ENCODE measurements at regions not wholly inside any gene's neighbourhood (a gene's known extent, or its start where the extent isn't known, plus 50 kb on each side); places are given as distances from the start of the nearest gene placed in this dataset.

GRCh38 chr20:4435225-4435624, 186.1 kb upstream of the ADRA1D start (continued):
- no peak for TF ChIP-seq CUX1 (IDR thresholded peaks at IDR 0.05; ENCODE audit: insufficient replicate concordance, low read depth, low read length)
- TF ChIP-seq E2F4 (IDR thresholded peaks at IDR 0.05; ENCODE audit: low read depth, low read length), result no peak
- no peak for TF ChIP-seq POU2F2 (IDR thresholded peaks at IDR 0.05; ENCODE audit: borderline replicate concordance, low read depth, low read length)
- no peak for TF ChIP-seq KAT2A (conservative IDR thresholded peaks at IDR 0.05; ENCODE audit: control insufficient read depth, low read depth, low read length)
- no peak for TF ChIP-seq MAX (IDR thresholded peaks at IDR 0.05; ENCODE audit: low read depth, low read length)
- no peak for TF ChIP-seq ZNF622 (IDR thresholded peaks at IDR 0.05)
- no peak for TF ChIP-seq ELK1 (IDR thresholded peaks at IDR 0.05; ENCODE audit: low read depth, low read length)
- TF ChIP-seq MLLT1 (IDR thresholded peaks at IDR 0.05), result no peak
- TF ChIP-seq TARDBP (IDR thresholded peaks at IDR 0.05; ENCODE audit: borderline replicate concordance), result no peak
- TF ChIP-seq IKZF1 (conservative IDR thresholded peaks at IDR 0.05), result no peak
- no peak for TF ChIP-seq TCF7 (IDR thresholded peaks at IDR 0.05; ENCODE audit: borderline replicate concordance)
- TF ChIP-seq CEBPZ (IDR thresholded peaks at IDR 0.05; ENCODE audit: low read depth, low read length), result no peak

Data from GM12878 (cell line).